GM18498 (cell line): ENCODE measurements at regions not wholly inside any gene's neighbourhood (a gene's known extent, or its start where the extent isn't known, plus 50 kb on each side); places are given as distances from the start of the nearest gene placed in this dataset.

Experiments
- ATAC-seq: cut with Tn5 transposase; IDR thresholded peaks from one replicate; pipeline ENCODE4 v1.9.1; 2021; ENCODE audit warnings: mild to moderate bottlenecking, moderate library complexity; ENCODE audit not compliant: unreplicated experiment

DNA sequence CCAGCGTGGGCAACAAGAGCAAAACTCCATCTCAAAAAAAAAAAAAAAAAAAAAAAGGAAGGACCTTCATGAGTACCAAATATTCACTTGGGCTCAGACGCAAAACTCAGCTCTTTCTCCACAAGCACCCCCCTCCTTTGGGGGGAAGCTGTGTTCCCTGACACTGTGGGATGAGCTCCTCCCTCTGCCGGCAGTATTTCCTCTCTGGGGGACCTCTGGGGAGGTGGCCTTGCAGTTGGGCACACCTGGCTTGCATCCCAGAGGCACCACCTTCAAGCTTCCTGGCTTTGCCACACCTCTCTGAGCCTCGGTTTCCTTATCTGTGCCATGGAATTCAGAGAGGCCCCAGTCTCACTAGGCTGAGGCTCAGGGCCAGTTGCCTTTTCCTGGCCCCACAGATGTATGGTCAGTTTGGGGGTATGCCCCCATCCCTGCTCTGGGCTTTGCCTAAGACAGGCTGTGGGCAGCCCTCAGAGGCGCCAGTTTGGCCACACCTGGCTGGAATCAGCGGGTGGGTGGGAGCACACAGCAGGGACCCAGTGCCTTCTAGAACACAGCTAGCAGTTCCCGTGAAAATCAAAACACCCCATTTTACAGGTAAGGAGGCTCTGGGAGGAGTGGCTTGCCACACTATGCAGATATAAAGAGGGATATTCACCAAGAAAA lies 157.5 kb upstream of the IER5L start:
- ATAC-seq: no peak

DNA sequence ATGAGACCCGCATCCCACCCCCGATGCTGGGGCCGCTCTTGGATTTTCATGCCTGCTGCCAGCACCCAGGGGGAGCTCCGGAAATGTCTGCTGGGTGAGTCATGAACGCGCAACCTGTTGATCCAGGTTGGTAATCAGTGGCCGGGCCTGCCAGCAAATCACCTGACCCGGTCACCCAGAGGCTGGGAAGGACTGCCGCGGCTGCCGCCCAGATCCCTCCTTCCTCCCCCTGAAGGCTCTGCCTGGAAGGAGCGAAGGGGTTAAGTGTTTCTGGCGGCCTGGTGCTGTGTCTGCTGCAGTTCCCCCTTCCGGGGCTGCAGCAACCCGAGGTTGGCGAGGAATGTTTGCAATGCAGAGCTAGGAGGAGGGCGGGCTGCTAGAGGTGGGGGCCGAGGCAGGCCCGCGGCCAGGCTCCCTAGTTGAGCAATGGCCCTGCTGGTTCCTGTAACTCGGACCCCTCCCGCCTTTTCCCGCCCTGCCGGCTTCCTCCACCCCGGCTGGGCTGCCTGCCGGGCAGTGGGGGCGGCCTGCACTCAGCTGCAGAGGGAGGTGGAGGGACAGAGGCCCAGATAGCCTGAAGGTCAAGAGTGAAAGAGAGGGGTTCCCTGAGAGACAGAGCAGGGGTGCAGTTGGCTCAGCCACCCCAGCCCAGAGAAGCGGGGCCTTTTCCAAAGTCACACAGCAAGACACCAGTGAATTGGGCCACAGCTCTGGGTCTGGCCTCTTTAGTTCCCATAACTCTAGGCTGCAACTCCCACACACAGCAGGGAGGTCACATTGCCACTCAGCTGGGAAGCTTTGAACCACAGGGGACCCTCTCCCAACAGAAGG lies 156.3 kb upstream of the IER5L start:
- ATAC-seq: no peak

DNA sequence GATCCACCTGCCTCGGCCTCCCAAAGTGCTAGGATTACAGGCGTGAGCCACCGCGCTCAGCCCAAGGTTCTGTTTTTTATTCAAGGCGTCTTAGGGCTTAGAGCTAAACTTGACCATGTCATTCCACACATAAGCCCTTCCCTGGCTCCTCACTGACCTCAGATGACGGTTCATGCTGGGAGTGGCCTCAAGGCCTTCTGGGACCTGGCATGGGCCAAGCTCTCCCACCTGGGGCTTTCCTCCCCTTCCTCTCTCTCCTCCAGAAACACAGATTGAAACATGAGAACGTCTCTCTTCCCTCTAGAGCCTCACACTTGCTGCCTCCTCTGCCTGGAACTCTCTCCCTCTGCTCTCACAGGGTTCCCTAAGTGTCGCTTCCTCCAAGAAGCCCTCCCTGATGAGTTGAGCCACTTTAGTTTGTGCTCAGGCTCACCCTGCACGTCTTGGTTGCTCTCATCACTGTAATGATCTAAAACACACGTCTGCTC lies 155.6 kb upstream of the IER5L start:
- ATAC-seq: no peak

GRCh38 chr9:129332581-129332980 lies 154.5 kb upstream of the IER5L start:
- no peak for ATAC-seq

DNA sequence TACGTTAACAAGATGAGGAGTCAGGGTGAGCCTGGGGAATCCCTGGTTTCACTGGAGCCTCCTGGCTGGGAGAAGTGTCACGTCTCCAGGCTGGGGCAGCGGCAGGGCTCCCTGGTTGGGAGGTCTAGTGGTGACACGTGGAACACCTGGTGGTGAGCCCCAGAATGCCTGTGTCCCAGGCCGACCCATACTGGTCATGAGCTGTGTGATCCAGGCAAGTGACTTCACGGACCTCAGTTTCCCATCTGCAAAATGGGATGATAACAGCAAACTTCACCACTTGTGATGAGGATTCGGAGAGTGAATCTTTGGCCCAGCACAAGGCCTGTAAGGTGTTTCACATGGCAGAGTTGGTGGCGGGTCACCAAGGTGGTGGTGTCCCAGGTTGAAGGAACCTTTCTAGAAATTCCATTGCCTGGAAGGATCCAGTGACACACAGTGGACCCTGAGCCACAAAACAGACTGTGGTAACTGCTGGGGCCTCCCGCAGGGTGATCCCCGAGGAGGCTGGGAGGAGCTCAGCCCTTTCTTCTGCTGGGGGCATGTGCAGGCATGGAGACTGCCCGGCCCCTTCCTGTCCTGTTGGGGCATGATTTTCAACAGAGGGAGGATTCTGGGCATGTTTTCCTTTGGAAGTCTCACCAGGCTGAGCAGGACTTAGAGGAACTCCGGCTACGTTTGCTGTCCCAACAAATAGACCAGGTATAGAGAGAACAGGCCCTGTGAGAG lies 153.9 kb upstream of the IER5L start:
- ATAC-seq: no peak

DNA sequence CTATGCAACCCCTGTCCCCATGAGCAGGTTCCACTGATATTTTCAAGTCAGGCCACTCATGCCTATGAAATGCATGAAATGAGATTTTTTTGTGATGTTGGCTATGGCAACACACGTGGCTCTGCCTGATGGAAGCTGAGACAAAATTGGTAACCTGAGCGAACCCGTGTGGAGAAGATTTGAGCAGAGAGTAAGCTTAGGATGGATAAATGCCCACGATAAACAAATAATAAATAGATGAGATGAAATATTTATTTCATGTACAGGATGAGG lies 153.4 kb upstream of the IER5L start:
- no peak for ATAC-seq

DNA sequence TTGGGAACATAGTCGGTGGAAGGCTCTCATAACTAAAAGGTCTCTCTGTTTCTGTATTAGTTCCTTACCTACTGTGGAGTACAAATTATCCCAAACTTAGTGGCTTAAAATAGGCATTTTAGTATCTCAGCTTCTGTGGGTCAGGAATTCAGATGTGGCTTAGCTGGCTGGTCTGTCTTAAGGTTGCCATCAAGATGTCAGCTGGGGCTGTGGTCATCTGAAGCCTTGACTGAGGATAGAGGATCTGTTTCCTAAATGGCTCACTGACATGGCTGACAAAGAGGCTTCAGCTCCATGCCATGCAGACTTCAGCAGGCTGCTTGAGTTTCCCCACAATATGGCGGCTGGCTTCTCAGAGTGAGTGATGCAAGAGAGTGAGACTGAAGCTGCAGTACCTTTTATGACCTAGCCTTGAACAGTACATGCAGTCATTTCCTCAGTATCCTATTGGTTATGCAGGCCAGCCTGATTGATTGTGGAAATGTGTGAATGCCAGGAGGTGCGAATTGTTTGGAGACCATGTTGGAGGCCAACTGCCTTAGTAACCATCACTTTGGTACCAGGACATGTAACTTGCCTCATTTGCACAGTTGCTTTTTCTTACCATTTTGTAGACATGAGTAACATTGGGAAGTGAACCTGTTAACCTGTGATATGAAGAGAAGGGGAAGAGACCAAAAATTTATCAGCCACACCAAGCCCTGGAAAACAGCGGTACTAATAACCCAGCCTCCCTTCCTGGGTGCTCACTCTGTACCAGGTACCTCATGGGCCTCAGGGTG lies 152.8 kb upstream of the IER5L start:
- ATAC-seq: no peak

DNA sequence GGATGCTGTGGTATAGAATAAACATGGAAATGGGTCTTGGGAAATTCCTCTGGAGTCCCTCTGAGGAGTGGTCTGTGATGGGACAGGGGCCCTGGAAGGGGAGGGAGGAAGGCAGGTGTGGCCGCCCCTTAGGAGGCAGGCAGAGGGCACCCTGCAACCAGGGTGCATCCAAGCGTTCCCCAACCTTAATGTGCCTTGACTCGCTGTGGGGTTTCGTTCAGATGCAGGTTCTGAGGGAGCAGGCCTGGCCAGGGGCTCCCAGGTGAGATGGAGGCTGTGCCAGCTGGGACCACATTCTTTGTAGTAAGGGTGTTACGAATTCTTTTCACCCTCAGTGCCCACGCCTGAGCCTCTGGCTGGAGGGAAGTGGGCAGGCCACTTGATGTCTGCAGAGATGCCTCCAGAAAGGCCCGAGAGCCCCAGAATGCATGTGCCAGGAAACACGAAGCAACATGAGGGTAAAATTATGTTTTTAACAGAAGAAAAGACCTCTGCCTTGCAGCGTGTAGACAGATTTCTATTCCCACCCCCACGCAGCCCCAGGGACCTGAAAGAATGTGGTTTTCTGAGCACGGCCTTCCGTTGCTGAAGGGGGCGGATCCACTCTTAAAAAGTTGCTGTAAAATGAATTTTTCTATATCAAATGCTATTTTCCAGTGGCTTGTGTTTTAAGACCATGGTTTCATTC lies 150.4 kb upstream of the IER5L start:
- ATAC-seq: no peak

DNA sequence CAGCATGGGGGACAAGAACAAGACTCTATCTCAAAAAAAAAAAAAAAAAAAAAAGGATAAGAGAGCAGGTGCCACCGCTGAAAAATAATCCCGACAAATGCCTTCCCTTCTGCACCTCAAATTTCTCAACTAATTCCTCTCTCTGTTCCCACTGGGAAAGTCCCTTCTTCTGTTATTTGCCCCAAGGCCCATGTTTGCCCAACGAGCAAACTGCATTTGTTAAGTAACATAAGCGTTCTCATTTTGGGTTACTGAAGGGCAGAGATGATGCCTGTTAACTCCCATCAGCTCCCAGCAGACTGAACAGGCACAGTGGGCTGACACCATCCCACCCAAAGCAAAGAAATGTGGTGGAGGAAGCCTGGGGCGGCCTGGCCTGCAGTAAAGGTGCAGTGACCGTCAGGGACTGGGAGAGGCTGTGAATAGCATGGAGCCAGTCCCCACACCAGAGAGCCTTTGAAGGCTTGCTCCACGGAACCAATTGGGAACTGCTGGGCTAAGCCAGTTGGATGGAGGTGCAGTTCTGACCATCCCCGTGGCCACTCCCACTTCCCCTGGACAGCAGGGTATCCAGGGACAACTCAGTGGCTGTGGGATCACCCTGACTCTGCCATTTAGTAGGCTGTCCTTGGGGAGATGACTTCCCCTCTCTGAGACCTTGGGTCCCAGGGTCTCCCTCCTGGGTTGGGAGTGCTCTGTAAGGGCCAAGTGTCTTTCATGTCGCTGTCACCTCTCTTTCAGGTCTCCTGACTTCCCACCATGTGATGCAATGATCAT lies 149.7 kb upstream of the IER5L start:
- ATAC-seq: no peak

GRCh38 chr9:129326061-129327005 lies 148.3 kb upstream of the IER5L start:
- ATAC-seq: no peak

GRCh38 chr9:129324808-129325502 lies 146.9 kb upstream of the IER5L start:
- no peak for ATAC-seq

DNA sequence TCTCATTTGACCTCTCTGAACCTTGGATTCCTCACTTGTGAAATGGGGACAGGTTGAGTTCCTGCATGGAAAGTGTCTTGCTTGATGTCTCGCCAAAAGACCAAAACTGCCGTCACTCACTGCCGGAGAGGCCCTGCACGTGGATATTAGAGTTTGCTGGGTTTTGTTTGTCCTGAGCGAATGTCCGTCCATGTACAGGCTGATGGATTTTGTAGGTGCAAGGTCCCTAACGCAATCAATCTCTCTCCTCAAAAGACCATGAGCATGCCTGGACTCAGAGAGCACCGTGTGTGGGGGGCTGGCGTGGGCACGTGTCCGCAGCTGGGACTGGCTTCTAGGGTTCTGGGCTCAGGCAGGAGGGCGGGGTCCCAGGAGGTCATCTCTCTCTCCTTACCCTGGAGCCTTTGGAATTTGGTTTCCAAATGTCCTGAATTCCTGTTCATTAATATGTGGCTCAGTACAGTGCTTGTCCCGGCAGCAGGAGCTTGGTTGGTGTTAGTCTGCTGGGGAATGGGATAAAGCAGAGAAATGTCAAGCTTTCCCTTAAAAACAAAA lies 146.0 kb upstream of the IER5L start:
- no peak for ATAC-seq

- ATAC-seq: no peak
Measured at GRCh38 chr9:129323376-129323998, 145.4 kb upstream of the IER5L start.

DNA sequence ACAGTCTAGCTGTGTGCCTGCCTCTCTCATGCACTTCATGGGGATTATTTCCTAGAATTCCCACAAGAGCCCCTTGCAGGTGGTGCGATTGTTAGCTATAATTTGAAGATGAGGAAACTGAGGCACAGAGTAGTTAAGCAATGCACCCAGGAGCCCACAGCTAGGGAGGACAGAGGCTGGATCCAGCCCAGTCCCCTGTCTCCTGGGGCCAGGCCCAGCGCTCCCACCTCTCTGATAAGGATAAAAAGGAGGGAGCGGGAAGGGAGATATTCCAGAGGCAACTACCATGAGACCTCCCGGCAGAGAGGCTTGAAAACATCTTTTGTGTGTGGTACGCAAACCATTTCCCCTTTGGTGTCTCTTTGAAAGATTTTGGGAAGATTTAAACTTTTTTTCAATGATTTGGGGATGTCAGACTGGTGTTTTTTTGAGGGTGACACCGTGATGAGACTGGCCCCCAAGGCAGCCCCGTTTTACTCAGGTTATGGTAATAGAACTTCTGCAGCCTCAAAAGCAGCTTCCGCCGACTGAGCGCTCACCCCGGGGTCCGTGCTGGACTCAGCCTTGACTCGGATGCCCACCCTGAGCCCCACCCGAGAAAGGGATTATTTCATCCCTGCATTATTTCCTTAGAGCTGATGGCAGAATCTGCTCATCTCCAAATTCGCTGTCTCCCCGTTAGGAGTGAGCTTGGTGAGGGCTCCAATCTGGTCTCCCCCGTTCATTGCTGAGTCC lies 144.7 kb upstream of the IER5L start:
- ATAC-seq: no peak

- no peak for ATAC-seq
Measured at GRCh38 chr9:129322022-129322621, 144.1 kb upstream of the IER5L start.

DNA sequence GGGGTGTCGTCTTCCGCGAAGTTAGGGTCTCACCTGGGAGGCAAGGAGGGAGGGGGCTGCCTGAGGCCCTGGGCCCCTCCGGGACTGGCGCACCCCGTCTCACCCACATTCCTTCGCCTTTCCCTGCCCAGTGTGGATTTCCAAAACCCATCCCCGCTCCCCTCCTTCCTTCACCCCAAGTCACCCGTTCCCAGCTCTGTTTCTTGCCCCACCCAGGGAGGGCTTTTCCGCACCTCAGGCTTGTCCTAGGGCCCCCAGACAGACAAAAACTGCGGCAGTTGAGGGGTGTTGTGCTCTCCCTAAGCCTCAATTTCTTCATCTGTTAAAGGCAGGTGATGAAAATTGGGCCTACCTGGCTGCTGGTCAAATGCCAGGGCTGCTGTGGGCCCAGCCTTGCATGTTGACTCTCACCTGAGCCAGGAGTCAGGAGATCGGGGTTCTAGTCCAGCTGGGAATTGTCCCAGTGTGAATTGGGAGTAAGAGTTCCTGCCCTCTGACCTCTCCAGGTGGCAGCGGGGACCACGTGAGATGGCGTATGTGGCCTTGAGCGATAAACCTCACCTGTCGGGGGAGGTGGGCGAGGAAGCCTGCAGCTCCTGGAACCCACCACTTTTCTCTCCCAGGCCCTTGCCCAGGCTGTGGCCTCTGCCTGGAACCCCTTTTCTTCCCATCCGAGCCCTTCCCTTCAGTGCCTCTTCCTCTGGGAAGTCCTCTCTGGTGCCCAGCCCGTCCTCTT lies 143.4 kb upstream of the IER5L start:
- ATAC-seq: no peak
